Umbilical cord (tissue), 1 donor: ENCODE measurements at regions not wholly inside any gene's neighbourhood (a gene's known extent, or its start where the extent isn't known, plus 50 kb on each side); places are given as distances from the start of the nearest gene placed in this dataset.

Source experiments
- DNase-seq: peaks from one replicate; pipeline ENCODE4 v3.0.0-alpha.2; 2015; ENCODE audit warnings: low spot score

DNA sequence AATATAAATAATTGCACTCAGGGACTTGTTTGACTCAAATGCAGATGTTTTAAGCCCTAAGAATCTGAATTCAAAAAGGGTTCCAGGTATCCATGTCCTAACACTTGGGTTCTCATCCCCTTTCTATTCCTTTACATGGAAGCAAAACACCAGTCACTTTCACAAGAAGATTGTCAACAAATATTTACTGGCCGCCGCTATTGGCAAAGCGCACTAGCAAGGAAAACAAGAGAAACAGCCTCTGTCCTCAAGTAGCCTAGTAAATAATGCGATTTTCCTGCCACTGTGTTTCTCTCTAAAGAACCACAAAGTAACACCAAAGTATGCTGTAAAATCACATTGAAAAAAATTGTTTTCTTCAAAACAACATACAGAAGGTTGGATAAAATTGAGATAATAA, 66.7 kb upstream of the EZH2 start:
- no peak for DNase-seq

DNA sequence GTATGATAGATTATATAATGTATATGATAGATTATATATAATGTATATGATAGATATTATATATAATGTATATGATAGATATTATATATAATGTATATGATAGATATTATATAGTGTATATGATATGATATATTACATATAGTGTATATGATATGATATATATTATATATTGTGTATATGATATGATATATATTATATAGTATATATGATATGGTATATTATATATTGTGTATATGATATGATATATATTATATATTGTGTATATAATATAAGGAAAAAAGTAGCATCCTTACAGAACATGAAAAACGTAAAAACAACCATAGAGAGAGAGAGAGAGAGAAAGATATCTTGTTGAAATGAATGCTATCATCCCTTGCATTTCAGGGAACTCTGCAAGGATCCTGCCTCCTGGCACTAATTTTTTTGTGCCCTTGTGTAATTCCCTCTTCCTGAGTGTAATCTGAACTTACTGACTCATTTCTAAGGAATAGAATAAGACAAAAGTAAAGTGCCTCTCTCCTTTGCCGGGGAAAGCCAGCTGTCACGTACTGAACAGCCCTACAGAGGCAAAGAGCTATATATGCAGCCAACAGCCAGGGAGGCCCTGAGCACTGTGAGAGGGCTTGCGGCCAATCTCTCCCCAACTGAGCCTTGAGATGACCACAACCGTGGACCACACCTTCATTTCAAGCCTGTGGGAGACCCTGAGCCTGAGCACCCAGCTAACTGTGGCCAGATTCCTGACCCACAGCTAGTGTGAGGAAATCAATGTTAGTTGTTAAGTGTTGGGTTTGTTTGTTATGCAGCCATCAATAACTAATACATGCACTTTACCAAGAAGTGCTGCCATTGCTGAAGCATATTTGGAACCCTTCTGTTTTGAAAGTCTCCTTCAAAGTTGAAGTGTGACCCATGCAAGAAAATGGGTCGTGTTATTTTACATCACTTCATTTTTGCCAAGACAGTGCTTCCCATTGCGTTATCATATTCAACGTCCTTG, 61.1 kb upstream of the EZH2 start:
- no peak for DNase-seq

DNA sequence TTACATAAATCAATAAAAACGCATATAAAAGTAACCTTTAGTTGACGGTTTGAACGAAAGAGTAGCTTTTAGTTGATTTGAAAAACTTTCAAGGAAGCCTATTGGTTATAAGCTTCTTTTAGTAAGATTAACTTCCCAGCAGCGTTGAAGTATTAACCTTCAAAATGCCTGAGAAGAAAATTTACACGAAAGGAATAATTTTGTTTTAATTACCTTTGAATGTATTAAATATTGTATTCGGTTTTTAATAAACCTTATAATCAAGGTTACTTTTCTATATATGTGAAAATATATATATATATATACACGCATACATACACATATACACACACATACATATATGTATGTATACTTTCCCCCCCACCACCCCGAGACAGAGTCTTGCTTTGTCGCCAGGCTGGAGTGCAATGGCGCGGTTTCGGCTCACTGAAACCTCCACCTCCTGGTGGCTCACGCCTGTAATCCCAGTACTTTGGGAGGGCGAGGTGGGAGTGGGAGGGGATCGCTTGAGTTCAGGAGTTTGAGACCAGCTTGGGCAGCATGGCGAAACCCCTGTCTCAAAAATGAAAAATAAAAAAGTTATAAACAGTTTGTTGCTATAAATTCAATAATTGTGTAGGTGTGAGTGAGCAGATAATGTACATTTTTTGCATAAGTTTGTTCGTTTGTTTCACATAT, 57.6 kb upstream of the EZH2 start:
- peak; percentile 65 for DNase-seq

DNA sequence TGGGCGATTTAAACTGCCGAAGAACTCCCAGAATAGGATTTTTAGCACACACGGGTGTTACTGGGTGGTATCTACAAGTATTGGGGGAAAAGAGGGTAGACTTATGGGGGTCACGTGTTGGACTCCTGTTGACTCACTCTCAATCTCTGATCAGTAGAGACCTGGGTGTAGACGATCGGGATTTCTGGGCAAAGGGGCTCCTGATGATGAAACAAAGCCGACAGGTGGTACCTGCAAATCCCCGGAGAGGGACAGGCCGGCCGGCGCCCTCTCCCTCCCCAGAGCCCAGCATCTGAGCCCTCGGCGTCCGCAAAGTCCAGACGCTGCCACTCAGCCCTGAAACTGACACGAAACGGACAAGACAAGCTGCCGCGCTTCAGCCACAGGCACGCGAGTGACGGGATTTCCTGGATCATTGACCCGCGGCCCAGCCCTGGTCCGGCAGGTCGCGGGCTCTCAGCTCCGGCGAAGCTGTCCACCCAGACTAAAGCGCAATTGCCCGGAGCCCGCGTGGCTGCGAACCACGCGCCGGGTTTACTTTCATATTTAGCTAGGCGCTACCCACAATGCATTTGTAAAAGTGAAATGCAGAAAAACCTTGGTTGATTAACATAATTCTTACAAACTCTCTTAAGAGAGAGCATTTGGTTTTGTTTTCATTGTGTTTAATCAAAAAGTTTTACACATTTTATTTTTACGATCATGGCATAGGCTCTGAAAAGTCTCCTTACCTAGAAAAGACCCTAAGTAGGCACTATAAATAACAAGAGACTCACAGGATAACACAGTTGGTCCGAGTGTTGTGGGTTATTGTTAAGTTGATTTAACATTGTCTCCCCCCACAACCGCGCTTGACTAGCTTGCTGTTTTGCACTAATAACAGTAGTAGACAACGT, 56.9 kb upstream of the EZH2 start:
- DNase-seq: peak; percentile 92

DNA sequence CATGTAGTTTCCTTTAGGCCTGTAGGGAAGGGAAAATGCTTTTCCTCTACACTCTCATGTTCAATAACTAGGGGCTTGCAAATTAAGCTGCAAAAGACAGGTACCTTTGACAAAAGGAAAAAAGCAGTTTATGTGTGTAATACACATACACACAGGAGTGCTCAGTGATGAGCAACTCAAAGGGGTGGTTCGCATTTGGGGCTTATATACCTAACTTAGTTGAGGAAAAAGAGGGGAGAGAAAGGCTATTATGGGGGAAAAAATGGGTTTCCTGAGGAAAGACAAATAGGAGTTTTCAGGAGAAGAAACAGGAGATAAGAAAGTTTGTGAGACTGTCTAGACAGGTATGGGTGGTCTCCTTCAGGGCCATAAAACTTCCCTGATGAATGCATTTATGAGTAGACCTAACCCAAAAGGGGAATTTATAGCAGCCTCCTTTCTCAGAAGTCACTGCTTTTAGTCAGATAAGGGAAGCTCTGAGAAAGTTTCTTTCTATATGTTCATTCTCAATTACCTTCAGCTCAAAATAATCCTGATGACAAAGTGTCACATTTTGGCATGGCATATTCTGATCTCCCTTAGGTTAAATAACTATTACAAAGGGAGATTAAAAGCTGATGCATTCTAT, 55.2 kb upstream of the EZH2 start:
- no peak for DNase-seq

DNA sequence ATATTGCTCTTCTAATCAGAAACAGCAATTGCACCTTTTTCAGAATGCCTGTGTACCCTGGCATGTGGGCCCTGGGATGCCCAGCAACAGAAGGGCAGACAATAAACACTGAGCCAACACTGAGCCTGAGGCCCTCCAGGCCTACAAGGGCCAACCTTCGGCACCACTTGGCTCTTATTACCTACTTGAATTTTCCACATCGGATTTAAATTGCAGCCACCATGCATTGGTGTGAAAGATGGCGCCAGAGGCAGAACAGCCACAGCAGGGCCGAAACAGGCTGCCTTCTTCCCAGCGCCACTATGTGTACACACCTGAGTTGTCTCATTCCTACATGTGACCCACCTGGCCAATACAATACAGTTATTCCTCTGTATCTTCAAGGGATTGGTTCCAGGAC, 51.4 kb upstream of the EZH2 start:
- no peak for DNase-seq
